GM12891 (cell line): ENCODE measurements at regions not wholly inside any gene's neighbourhood (a gene's known extent, or its start where the extent isn't known, plus 50 kb on each side); places are given as distances from the start of the nearest gene placed in this dataset.

Source experiments
- PAX5 ChIP-seq: IDR thresholded peaks from 2 replicates; pipeline ENCODE4 v1.6.1; 2011; ENCODE audit warnings: low read length, moderate library complexity, mild to moderate bottlenecking; ENCODE audit not compliant: insufficient read depth, severe bottlenecking
- POLR2A ChIP-seq: IDR thresholded peaks from 2 replicates; pipeline ENCODE4 v1.6.1; 2011; ENCODE audit warnings: low read depth, low read length, control low read depth
- POLR2AphosphoS5 ChIP-seq: IDR thresholded peaks from 2 replicates; pipeline ENCODE4 v1.6.1; 2011; ENCODE audit warnings: low read depth, low read length, control low read depth
- SPI1 ChIP-seq: IDR thresholded peaks from 2 replicates; pipeline ENCODE4 v1.6.1; 2011; ENCODE audit warnings: low read depth, low read length, control low read depth
- TAF1 ChIP-seq: IDR thresholded peaks from 2 replicates; pipeline ENCODE4 v1.6.1; 2011; ENCODE audit warnings: low read depth, low read length, control low read depth

DNA sequence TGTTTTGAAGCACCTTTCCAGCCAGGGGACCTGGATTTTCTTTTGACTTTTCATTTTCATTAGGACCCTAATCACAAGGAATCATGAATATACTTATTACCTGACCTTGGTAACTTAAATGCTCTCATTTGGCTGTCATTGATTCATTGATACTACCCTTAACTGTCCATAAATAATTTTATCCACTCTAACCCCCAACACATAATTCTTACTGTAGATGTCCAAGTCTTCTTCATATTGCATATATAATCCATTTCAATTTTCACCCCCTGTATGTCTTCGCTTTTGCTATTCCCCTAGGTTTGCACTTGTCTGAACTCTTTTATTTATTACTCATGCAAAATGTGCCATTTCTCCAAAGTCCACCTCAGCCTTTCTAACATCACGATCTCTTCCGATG, 602.9 kb downstream of the MMUT start:
- TF ChIP-seq POLR2A (no peak), POLR2AphosphoS5 (no peak), PAX5 (no peak), SPI1 (no peak), TAF1 (no peak)
